Gastroesophageal sphincter (tissue), 4 donors: ENCODE measurements at regions not wholly inside any gene's neighbourhood (a gene's known extent, or its start where the extent isn't known, plus 50 kb on each side); places are given as distances from the start of the nearest gene placed in this dataset.

ENCODE experiments used
- ATAC-seq: fragments of 150-250 bp; one replicate; pipeline ENCODE4 v1.9.1; 2016; ENCODE audit warnings: mild to moderate bottlenecking, moderate library complexity
- H3K27ac ChIP-seq, 4 donors: fragments of 200-600 bp; sonication (generic) in 3 of 4; 1 replicate in 3 of 4; 2 replicates in 1 of 4; pipeline ENCODE4 v1.5.1; 2016 to 2019
- H3K27me3 ChIP-seq: fragments of 200-600 bp; sonication (generic); one replicate; pipeline ENCODE4 v1.5.1; 2019
- H3K36me3 ChIP-seq, 2 donors: fragments of 200-600 bp; sonication (generic); one replicate each; pipeline ENCODE4 v1.5.1; 2019; ENCODE audit warnings: control low read depth in 1 of 2
- H3K4me1 ChIP-seq, 3 donors: fragments of 200-600 bp; sonication (generic); 1 replicate in 2 of 3; 2 replicates in 1 of 3; pipeline ENCODE4 v1.5.1; 2016 to 2019; ENCODE audit warnings: control low read depth in 2 of 3
- H3K4me3 ChIP-seq, 2 donors: fragments of 200-600 bp; sonication (generic); one replicate each; pipeline ENCODE4 v1.5.1; 2019; ENCODE audit warnings: mild to moderate bottlenecking in 1 of 2, moderate library complexity in 1 of 2
- H3K9me3 ChIP-seq, 3 donors: fragments of 200-600 bp; sonication (generic); one replicate each; pipeline ENCODE4 v1.5.1; 2017 to 2019; ENCODE audit warnings: control low read depth in 2 of 3
- EP300 ChIP-seq: sonication (generic); formaldehyde crosslinking; IDR thresholded peaks from one replicate; pipeline ENCODE4 v1.6.1; 2017; ENCODE audit warnings: antibody characterized with exemption, mild to moderate bottlenecking
- POLR2A ChIP-seq, 2 donors: fragments of 450-650 bp; IDR thresholded peaks; one replicate each; pipeline ENCODE4 v1.6.1; 2017; ENCODE audit warnings: antibody characterized with exemption in 2 of 2, mild to moderate bottlenecking in 2 of 2, moderate library complexity in 1 of 2
- POLR2AphosphoS5 ChIP-seq: sonication (generic); formaldehyde crosslinking; IDR thresholded peaks from one replicate; pipeline ENCODE4 v1.6.1; 2017; ENCODE audit warnings: antibody characterized with exemption
- WGBS, 2 donors: methylation state at CpG; one replicate each; pipeline ENCODE4 v1.1.5; 2018; ENCODE audit warnings: low coverage in 1 of 2; 5-methylcytosine and 5-hydroxymethylcytosine counted together
- TF ChIP-seq, protein P1 (sequence below), 4 experiments: fragments of 200-600 bp in 2 of 4; fragments of 450-650 bp in 2 of 4; sonication (generic) in 1 of 4; IDR thresholded peaks; one replicate each; pipeline ENCODE4 v1.5.1; 2017 to 2019; ENCODE audit warnings: antibody characterized with exemption in 4 of 4, mild to moderate bottlenecking in 2 of 4, moderate library complexity in 2 of 4

GRCh38 chr6:103925317-103925716, 934.4 kb downstream of the HACE1 start:
- Histone ChIP-seq H3K4me3 (no peak overlapping the region), H3K4me1 (no peaks in the 10 kb centered on the region), H3K36me3 (no peaks in the 10 kb centered on the region), H3K27me3 (no peaks in the 10 kb centered on the region), H3K9me3 (peaks cover 0 to 17% (median 0%) of the 10 kb centered on the region in 3 donors), H3K27ac (no peak overlapping the region)
- TF ChIP-seq POLR2AphosphoS5 (no peak), EP300 (no peak), POLR2A (IDR thresholded peaks at IDR 0.05) (no peak)
- TF ChIP-seq, protein P1, sequence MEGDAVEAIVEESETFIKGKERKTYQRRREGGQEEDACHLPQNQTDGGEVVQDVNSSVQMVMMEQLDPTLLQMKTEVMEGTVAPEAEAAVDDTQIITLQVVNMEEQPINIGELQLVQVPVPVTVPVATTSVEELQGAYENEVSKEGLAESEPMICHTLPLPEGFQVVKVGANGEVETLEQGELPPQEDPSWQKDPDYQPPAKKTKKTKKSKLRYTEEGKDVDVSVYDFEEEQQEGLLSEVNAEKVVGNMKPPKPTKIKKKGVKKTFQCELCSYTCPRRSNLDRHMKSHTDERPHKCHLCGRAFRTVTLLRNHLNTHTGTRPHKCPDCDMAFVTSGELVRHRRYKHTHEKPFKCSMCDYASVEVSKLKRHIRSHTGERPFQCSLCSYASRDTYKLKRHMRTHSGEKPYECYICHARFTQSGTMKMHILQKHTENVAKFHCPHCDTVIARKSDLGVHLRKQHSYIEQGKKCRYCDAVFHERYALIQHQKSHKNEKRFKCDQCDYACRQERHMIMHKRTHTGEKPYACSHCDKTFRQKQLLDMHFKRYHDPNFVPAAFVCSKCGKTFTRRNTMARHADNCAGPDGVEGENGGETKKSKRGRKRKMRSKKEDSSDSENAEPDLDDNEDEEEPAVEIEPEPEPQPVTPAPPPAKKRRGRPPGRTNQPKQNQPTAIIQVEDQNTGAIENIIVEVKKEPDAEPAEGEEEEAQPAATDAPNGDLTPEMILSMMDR (IDR thresholded peaks at IDR 0.05), result no peak
- WGBS, 2 donors, result 77 to 80% methylated on average over 1 to 2 of the region's 2 CpGs
- ATAC-seq, result no peak

DNA sequence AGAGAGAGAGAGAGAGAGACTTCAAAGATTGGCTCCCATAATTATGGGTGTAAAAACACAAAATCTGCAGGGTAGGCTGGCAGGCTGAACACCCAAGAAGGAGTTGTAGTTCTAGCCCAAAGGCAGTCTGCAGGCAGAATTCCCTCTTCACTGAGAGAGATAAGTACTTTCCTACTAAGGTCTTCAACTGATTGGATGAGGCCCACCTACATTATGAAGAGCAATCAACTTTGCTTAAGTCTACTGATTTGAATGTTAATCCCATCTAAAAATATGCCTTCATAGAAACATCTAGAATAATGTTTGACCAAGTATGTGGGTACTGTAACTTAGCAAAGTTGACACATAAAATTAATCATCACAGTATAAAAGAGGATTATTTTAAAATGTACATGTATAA, 949.7 kb downstream of the HACE1 start:
- no peaks in the 10 kb centered on the region for H3K36me3 ChIP-seq
- no peak for ATAC-seq
- TF ChIP-seq POLR2AphosphoS5 (no peak), POLR2A (IDR thresholded peaks at IDR 0.05) (no peak), EP300 (no peak)
- TF ChIP-seq, protein P1 (IDR thresholded peaks at IDR 0.05), result no peak
- H3K9me3 ChIP-seq, result peaks cover 0 to 19% (median 0%) of the 10 kb centered on the region in 3 donors
- no peak overlapping the region for H3K4me3 ChIP-seq
- no peaks in the 10 kb centered on the region for H3K27me3 ChIP-seq
- H3K4me1 ChIP-seq, result no peaks in the 10 kb centered on the region
- no peak overlapping the region for H3K27ac ChIP-seq

- ATAC-seq, result no peak
- Histone ChIP-seq H3K27ac (no peak overlapping the region), H3K27me3 (no peaks in the 10 kb centered on the region), H3K36me3 (no peaks in the 10 kb centered on the region), H3K4me1 (no peaks in the 10 kb centered on the region), H3K4me3 (no peak overlapping the region), H3K9me3 (peaks cover 0 to 29% (median 0%) of the 10 kb centered on the region in 3 donors)
- WGBS, 2 donors, result 86 to 100% methylated on average over 1 of the region's 3 CpGs
- TF ChIP-seq POLR2A (IDR thresholded peaks at IDR 0.05) (no peak), EP300 (no peak), POLR2AphosphoS5 (no peak)
- TF ChIP-seq, protein P1 (IDR thresholded peaks at IDR 0.05), result no peak
Measured at GRCh38 chr6:103908898-103909297, 950.8 kb downstream of the HACE1 start.

GRCh38 chr6:103895136-103895535, 964.6 kb downstream of the HACE1 start:
- TF ChIP-seq, protein P1 (IDR thresholded peaks at IDR 0.05), result no peak
- TF ChIP-seq POLR2AphosphoS5, result no peak
- no peak for TF ChIP-seq POLR2A (IDR thresholded peaks at IDR 0.05)
- no peak for ATAC-seq
- H3K4me3 ChIP-seq, result no peak overlapping the region
- H3K27me3 ChIP-seq, result no peaks in the 10 kb centered on the region
- peaks cover 5 to 12% (median 6%) of the 10 kb centered on the region in 3 donors for H3K4me1 ChIP-seq
- no peaks in the 10 kb centered on the region for H3K36me3 ChIP-seq
- no peak overlapping the region for H3K27ac ChIP-seq
- no peaks in the 10 kb centered on the region for H3K9me3 ChIP-seq
- WGBS, 2 donors, result 88 to 92% methylated on average over 2 of the region's 2 CpGs

GRCh38 chr6:103893141-103893581, 966.6 kb downstream of the HACE1 start:
- TF ChIP-seq EP300 (no peak), POLR2AphosphoS5 (no peak), POLR2A (IDR thresholded peaks at IDR 0.05) (no peak)
- TF ChIP-seq, protein P1 (IDR thresholded peaks at IDR 0.05), result no peak
- Histone ChIP-seq H3K4me1 (peaks cover 5 to 18% (median 6%) of the 10 kb centered on the region in 3 donors), H3K27me3 (no peaks in the 10 kb centered on the region), H3K4me3 (no peak overlapping the region), H3K36me3 (no peaks in the 10 kb centered on the region), H3K9me3 (no peaks in the 10 kb centered on the region), H3K27ac (no peak overlapping the region)
- no peak for ATAC-seq
- WGBS, 2 donors, result 17% methylated on average over 2 of the region's 2 CpGs
